Lung (tissue), 11 donors: ENCODE measurements at regions not wholly inside any gene's neighbourhood (a gene's known extent, or its start where the extent isn't known, plus 50 kb on each side); places are given as distances from the start of the nearest gene placed in this dataset.

ENCODE experiments used
- ATAC-seq: fragments of 200-7000 bp; cut with Tn5 transposase; one replicate; pipeline ENCODE4 v1.9.1; 2020; ENCODE audit warnings: moderate number of reproducible peaks; ENCODE audit not compliant: insufficient read depth, low FRiP score
- DNase-seq, 3 donors: peaks; one replicate each; pipeline ENCODE4 v3.0.0-alpha.2; 2013 to 2017
- H3K27ac ChIP-seq, 2 donors: one replicate each; pipeline ENCODE4 v1.5.1; 2013; ENCODE audit warnings: mild to moderate bottlenecking in 2 of 2, moderate library complexity in 2 of 2, control low read depth in 1 of 2, inconsistent platforms in 1 of 2, low read depth in 1 of 2, low read length in 1 of 2
- H3K27me3 ChIP-seq, 3 donors: one replicate each; pipeline ENCODE4 v1.5.1; 2013; ENCODE audit warnings: low read length in 2 of 3; ENCODE audit not compliant: control insufficient read depth in 3 of 3, insufficient read depth in 3 of 3
- H3K36me3 ChIP-seq, 4 donors: one replicate each; pipeline ENCODE4 v1.5.1; 2013; ENCODE audit warnings: low read length in 4 of 4, mild to moderate bottlenecking in 1 of 4, moderate library complexity in 1 of 4; ENCODE audit not compliant: control insufficient read depth in 4 of 4, insufficient read depth in 4 of 4
- H3K4me1 ChIP-seq, 5 donors: one replicate each; pipeline ENCODE4 v1.5.1; 2013; ENCODE audit warnings: low read length in 5 of 5, mild to moderate bottlenecking in 2 of 5, moderate library complexity in 1 of 5; ENCODE audit not compliant: control insufficient read depth in 5 of 5, insufficient read depth in 5 of 5
- H3K4me3 ChIP-seq: one replicate; pipeline ENCODE4 v1.5.1; 2013; ENCODE audit warnings: mild to moderate bottlenecking, control low read depth, moderate library complexity
- H3K9ac ChIP-seq, 2 donors: one replicate each; pipeline ENCODE4 v1.5.1; 2013; ENCODE audit warnings: low read length in 2 of 2, control low read depth in 1 of 2; ENCODE audit not compliant: insufficient read depth in 1 of 2
- H3K9me3 ChIP-seq, 4 donors: one replicate each; pipeline ENCODE4 v1.5.1; 2013; ENCODE audit warnings: low read length in 3 of 4, mild to moderate bottlenecking in 1 of 4, moderate library complexity in 1 of 4; ENCODE audit not compliant: control insufficient read depth in 4 of 4, insufficient read depth in 3 of 4
- CTCF ChIP-seq: IDR thresholded peaks from 2 replicates; pipeline ENCODE4 v1.5.1; 2012; ENCODE audit warnings: mild to moderate bottlenecking; ENCODE audit errors: control extremely low read depth, extremely low read depth
- WGBS, 2 donors: extraction: QIAGEN DNeasy Blood & Tissue Kit; methylation state at CpG; one replicate each; pipeline ENCODE4 v1.1.7; 2013; 5-methylcytosine and 5-hydroxymethylcytosine counted together
- donor health status: control.
- donor health status: control.
- donor health status: Bipolar disorder and iron deficiency.
- donor health status: healthy.
- donor health status: DM: yes; HTN: yes; CAD: no.

GRCh38 chr22:49667236-49667635 lies 160.4 kb downstream of the BRD1 start:
- peak overlapping the region in 1 of 2 donors; percentile 41 for H3K27ac ChIP-seq
- DNase-seq (peak in 1 of 3 donors; percentile 48), ATAC-seq (no peak)
- no peaks in the 10 kb centered on the region for H3K36me3 ChIP-seq
- no peak overlapping the region for H3K9ac ChIP-seq
- H3K9me3 ChIP-seq: peaks cover 0 to 15% (median 0%) of the 10 kb centered on the region in 4 donors
- H3K4me3 ChIP-seq: no peak overlapping the region
- H3K4me1 ChIP-seq: peaks cover 0 to 13% (median 0%) of the 10 kb centered on the region in 5 donors
- peaks cover 0 to 39% (median 22%) of the 10 kb centered on the region in 3 donors for H3K27me3 ChIP-seq
- no peak for TF ChIP-seq CTCF
- WGBS, 2 donors: 13 to 25% methylated on average over 13 of the region's 13 CpGs

GRCh38 chr22:49666146-49666809 lies 161.4 kb downstream of the BRD1 start:
- Histone ChIP-seq H3K4me3 (no peak overlapping the region), H3K27me3 (peaks cover 0 to 33% (median 16%) of the 10 kb centered on the region in 3 donors), H3K36me3 (no peaks in the 10 kb centered on the region), H3K4me1 (peaks cover 0 to 13% (median 0%) of the 10 kb centered on the region in 5 donors), H3K9ac (no peak overlapping the region), H3K27ac (peak overlapping the region; percentile 14 to 33), H3K9me3 (peaks cover 0 to 15% (median 0%) of the 10 kb centered on the region in 4 donors)
- ATAC-seq: no peak
- no peak for TF ChIP-seq CTCF
- no peak for DNase-seq
- WGBS, 2 donors: 71 to 86% methylated on average over 11 of the region's 11 CpGs

GRCh38 chr22:49664891-49665290 lies 162.8 kb downstream of the BRD1 start:
- H3K27ac ChIP-seq: peak overlapping the region in 1 of 2 donors; percentile 83

More at GRCh38 chr22:49664891-49665290, 162.8 kb downstream of the BRD1 start:
- 59 to 82% methylated on average over 18 of the region's 18 CpGs for WGBS, 2 donors
- ATAC-seq: no peak
- DNase-seq: no peak
- TF ChIP-seq CTCF: no peak
- H3K27me3 ChIP-seq: peaks cover 0 to 24% (median 12%) of the 10 kb centered on the region in 3 donors
- H3K4me1 ChIP-seq: peaks cover 0 to 9% (median 0%) of the 10 kb centered on the region in 5 donors
- no peak overlapping the region for H3K9ac ChIP-seq
- H3K9me3 ChIP-seq: peaks cover 0 to 15% (median 0%) of the 10 kb centered on the region in 4 donors
- no peaks in the 10 kb centered on the region for H3K36me3 ChIP-seq
- no peak overlapping the region for H3K4me3 ChIP-seq
